Spleen (tissue), 7 donors: ENCODE measurements at regions not wholly inside any gene's neighbourhood (a gene's known extent, or its start where the extent isn't known, plus 50 kb on each side); places are given as distances from the start of the nearest gene placed in this dataset.
"Not testable (repeated sequence)": the region's sequence is repeated elsewhere in the genome, so short reads cannot be mapped to it uniquely, and the experiment has no call there.

ENCODE experiments used
- CTCF ChIP-seq, 11 experiments: fragments of 200-600 bp in 7 of 11; fragments of 450-650 bp in 4 of 11; sonication (generic) in 4 of 11; IDR thresholded peaks in 8 of 11; conservative IDR thresholded peaks in 3 of 11; 1 replicate in 7 of 11; 2 replicates in 4 of 11; pipeline versions ENCODE4 v1.4.0 to v1.8.0; 2016 to 2021; ENCODE audit warnings: antibody characterized with exemption in 11 of 11, inconsistent platforms in 4 of 11, mild to moderate bottlenecking in 1 of 11
- POLR2AphosphoS5 ChIP-seq, 3 donors: sonication (generic); formaldehyde crosslinking; IDR thresholded peaks; one replicate each; pipeline ENCODE4 v1.5.1; 2017; ENCODE audit warnings: antibody characterized with exemption in 3 of 3
- donor health status: DM: no; HTN: no; CAD: no; lungs with moderate emphysema.
- donor health status: DM: no; HTN: no; CAD: no.
- donor health status: DM: no; HTN: no; CAD: no.

GRCh38 chr20:47443060-47443459, 58.6 kb upstream of the NCOA3 start:
- TF ChIP-seq CTCF (IDR thresholded peaks at IDR 0.05 in 8 of 11, conservative IDR thresholded peaks at IDR 0.05 in 3 of 11); POLR2AphosphoS5 (IDR thresholded peaks at IDR 0.05): not testable (repeated sequence)
